OCI-LY1 (cell line): ENCODE measurements at regions not wholly inside any gene's neighbourhood (a gene's known extent, or its start where the extent isn't known, plus 50 kb on each side); places are given as distances from the start of the nearest gene placed in this dataset.
"Not testable (repeated sequence)": the region's sequence is repeated elsewhere in the genome, so short reads cannot be mapped to it uniquely, and the experiment has no call there.

Source experiments
- H2AFZ ChIP-seq: fragments of 200-600 bp; sonication (generic), shearing (Covaris generic); 2 replicates; pipeline ENCODE4 v1.6.0; 2014; ENCODE audit warnings: antibody characterized with exemption, mild to moderate bottlenecking, low read length
- H3F3A ChIP-seq: fragments of 200-600 bp; sonication (generic), shearing (Covaris generic); 2 replicates; pipeline ENCODE4 v1.6.0; 2014; ENCODE audit warnings: mild to moderate bottlenecking, antibody characterized with exemption, low read length, moderate library complexity; ENCODE audit not compliant: insufficient read depth
- H3K27ac ChIP-seq: fragments of 200-600 bp; sonication (generic); 2 replicates; pipeline ENCODE4 v1.5.1; 2014; ENCODE audit warnings: low read length, mixed run types, mild to moderate bottlenecking, low read depth; ENCODE audit not compliant: poor library complexity, severe bottlenecking
- H3K27me3 ChIP-seq: fragments of 200-600 bp; sonication (generic); 2 replicates; pipeline ENCODE4 v1.6.0; 2014; ENCODE audit warnings: antibody characterized with exemption, mild to moderate bottlenecking, low read length, moderate library complexity; ENCODE audit not compliant: insufficient read depth
- H3K36me3 ChIP-seq: fragments of 200-600 bp; sonication (generic); 2 replicates; pipeline ENCODE4 v1.6.1; 2014; ENCODE audit warnings: mild to moderate bottlenecking, antibody characterized with exemption, low read length, moderate library complexity, mixed read lengths; ENCODE audit not compliant: insufficient read depth
- H3K4me1 ChIP-seq: fragments of 200-600 bp; sonication (generic); 2 replicates; pipeline ENCODE4 v1.5.1; 2014; ENCODE audit warnings: mild to moderate bottlenecking, low read length, moderate library complexity; ENCODE audit not compliant: insufficient read depth, severe bottlenecking
- H3K4me2 ChIP-seq: fragments of 200-600 bp; sonication (generic), shearing (Covaris generic); 2 replicates; pipeline ENCODE4 v1.6.1; 2014; ENCODE audit warnings: low read length
- H3K4me3 ChIP-seq: fragments of 200-600 bp; sonication (generic); 2 replicates; pipeline ENCODE4 v1.5.1; 2014; ENCODE audit warnings: low read length, low read depth, mild to moderate bottlenecking, mixed read lengths; ENCODE audit not compliant: poor library complexity, severe bottlenecking
- H3K79me2 ChIP-seq: fragments of 200-600 bp; shearing (Covaris generic); 2 replicates; pipeline ENCODE4 v1.6.1; 2016; ENCODE audit warnings: mixed run types, low read length, mixed read lengths; ENCODE audit not compliant: insufficient read depth
- H3K9ac ChIP-seq: fragments of 200-600 bp; sonication (generic), shearing (Covaris generic); 2 replicates; pipeline ENCODE4 v1.6.1; 2014; ENCODE audit warnings: mild to moderate bottlenecking, low read length, mixed read lengths
- H3K9me2 ChIP-seq: fragments of 200-600 bp; sonication (generic), shearing (Covaris generic); 2 replicates; pipeline ENCODE4 v1.6.1; 2014; ENCODE audit warnings: low read depth, mild to moderate bottlenecking, low read length, mixed read lengths
- H3K9me3 ChIP-seq: fragments of 200-600 bp; shearing (Covaris generic); 2 replicates; pipeline ENCODE4 v1.6.1; 2014; ENCODE audit warnings: low read length, mixed read lengths
- H4K20me1 ChIP-seq: fragments of 200-600 bp; sonication (generic), shearing (Covaris generic); 2 replicates; pipeline ENCODE4 v1.6.0; 2016; ENCODE audit warnings: mild to moderate bottlenecking, low read length; ENCODE audit not compliant: insufficient read depth
- CTCF ChIP-seq: fragments of 200-600 bp; sonication (generic), shearing (Covaris generic); IDR thresholded peaks from 2 replicates; pipeline ENCODE4 v1.5.1; 2017; ENCODE audit warnings: mild to moderate bottlenecking, antibody characterized with exemption, low read length, moderate library complexity, mixed read lengths
- EZH2 ChIP-seq: fragments of 200-600 bp; sonication (generic), shearing (Covaris generic); IDR thresholded peaks from 2 replicates; pipeline ENCODE4 v1.8.0; 2017; ENCODE audit warnings: borderline replicate concordance, mixed run types, mild to moderate bottlenecking, antibody characterized with exemption, low read length, moderate library complexity, mixed read lengths

GRCh38 chr2:41329040-41329439, 718.8 kb upstream of the PKDCC start:
- H3K79me2 ChIP-seq = no peaks in the 10 kb centered on the region
- no peaks in the 10 kb centered on the region for H3K36me3 ChIP-seq
- H3K4me3 ChIP-seq = no peak overlapping the region
- H3K4me2 ChIP-seq = no peak overlapping the region
- no peaks in the 10 kb centered on the region for H3K27me3 ChIP-seq
- no peaks in the 10 kb centered on the region for H3K4me1 ChIP-seq
- H3K9me2 ChIP-seq = no peaks in the 10 kb centered on the region
- TF ChIP-seq EZH2 (no peak), CTCF (no peak)
- H3F3A ChIP-seq = no peaks in the 10 kb centered on the region
- no peaks in the 10 kb centered on the region for H3K9me3 ChIP-seq
- H2AFZ ChIP-seq = no peak overlapping the region
- no peak overlapping the region for H3K27ac ChIP-seq
- H3K9ac ChIP-seq = no peak overlapping the region
- no peaks in the 10 kb centered on the region for H4K20me1 ChIP-seq

- Histone ChIP-seq H3K9me2 (no peaks in the 10 kb centered on the region), H3K27ac (no peak overlapping the region), H3K79me2 (no peaks in the 10 kb centered on the region), H4K20me1 (no peaks in the 10 kb centered on the region), H3K9me3 (no peaks in the 10 kb centered on the region), H3K9ac (no peak overlapping the region), H3K4me3 (no peak overlapping the region), H3K4me1 (no peaks in the 10 kb centered on the region), H2AFZ (no peak overlapping the region), H3K36me3 (no peaks in the 10 kb centered on the region), H3K4me2 (no peak overlapping the region), H3F3A (no peaks in the 10 kb centered on the region), H3K27me3 (no peaks in the 10 kb centered on the region)
- TF ChIP-seq CTCF (no peak), EZH2 (no peak)
Observed at GRCh38 chr2:41334159-41334558, 713.7 kb upstream of the PKDCC start.

GRCh38 chr2:41335573-41335972, 712.2 kb upstream of the PKDCC start:
- not testable (repeated sequence) for H3K4me2 ChIP-seq, H3K9me3 ChIP-seq, H3K9ac ChIP-seq, H3K36me3 ChIP-seq, H3K4me1 ChIP-seq, H3K27ac ChIP-seq, H2AFZ ChIP-seq, H3K9me2 ChIP-seq, H3F3A ChIP-seq, H3K27me3 ChIP-seq, H3K79me2 ChIP-seq, H3K4me3 ChIP-seq, H4K20me1 ChIP-seq

GRCh38 chr2:41337956-41338355, 709.9 kb upstream of the PKDCC start:
- H3K4me3 ChIP-seq = no peak overlapping the region
- no peak overlapping the region for H3K9ac ChIP-seq
- no peak overlapping the region for H3K4me2 ChIP-seq
- no peaks in the 10 kb centered on the region for H3K79me2 ChIP-seq
- no peak overlapping the region for H2AFZ ChIP-seq
- H4K20me1 ChIP-seq = no peaks in the 10 kb centered on the region
- H3K9me2 ChIP-seq = no peaks in the 10 kb centered on the region
- no peaks in the 10 kb centered on the region for H3F3A ChIP-seq
- H3K9me3 ChIP-seq = no peaks in the 10 kb centered on the region
- no peaks in the 10 kb centered on the region for H3K36me3 ChIP-seq
- H3K27me3 ChIP-seq = no peaks in the 10 kb centered on the region
- TF ChIP-seq CTCF (no peak), EZH2 (no peak)
- no peak overlapping the region for H3K27ac ChIP-seq
- H3K4me1 ChIP-seq = no peaks in the 10 kb centered on the region
